ENCODE measurements at regions not wholly inside any gene's neighbourhood (a gene's known extent, or its start where the extent isn't known, plus 50 kb on each side); places are given as distances from the start of the nearest gene placed in this dataset.

DNA sequence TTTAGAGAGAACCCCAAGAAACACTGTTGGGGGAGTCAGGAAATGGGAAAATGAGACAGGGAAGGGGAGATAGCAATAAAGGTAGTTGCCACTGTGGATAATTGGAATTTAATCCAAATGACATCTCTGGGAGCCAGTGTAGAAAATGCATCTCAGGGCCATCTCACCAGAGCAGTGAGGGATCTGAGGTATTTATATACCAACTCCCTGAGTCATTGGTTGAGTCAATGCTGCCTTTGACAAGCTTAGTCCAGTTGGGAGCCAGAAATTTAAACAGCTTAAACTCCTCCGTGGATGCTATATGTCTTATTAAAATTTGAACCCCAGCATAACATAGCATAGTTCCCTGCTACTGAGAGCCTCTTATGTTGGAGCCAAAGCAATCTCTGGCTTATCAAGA, 140.3 kb downstream of the SLC30A10 start:
- H3K27ac ChIP-seq, result no peak overlapping the region
- no peaks in the 10 kb centered on the region for H3K36me3 ChIP-seq (ENCODE audit: insufficient read depth, low read length)
- no peak for TF ChIP-seq POLR2AphosphoS5 (IDR thresholded peaks at IDR 0.05; ENCODE audit: borderline replicate concordance, low read depth, low read length)
- no peak for TF ChIP-seq FOXP2 (optimal IDR thresholded peaks at IDR 0.05; ENCODE audit: control extremely low read depth, extremely low read length, insufficient read depth)
- TF ChIP-seq EZH2 (IDR thresholded peaks at IDR 0.05), result no peak
- no peaks in the 10 kb centered on the region for H3K9me3 ChIP-seq (ENCODE audit: low read depth, low read length)
- no peak for DNase-seq (ENCODE audit: low read depth, low spot score)
- H3K9ac ChIP-seq (ENCODE audit: insufficient read length), result no peak overlapping the region
- no peak overlapping the region for H3K4me3 ChIP-seq

DNA sequence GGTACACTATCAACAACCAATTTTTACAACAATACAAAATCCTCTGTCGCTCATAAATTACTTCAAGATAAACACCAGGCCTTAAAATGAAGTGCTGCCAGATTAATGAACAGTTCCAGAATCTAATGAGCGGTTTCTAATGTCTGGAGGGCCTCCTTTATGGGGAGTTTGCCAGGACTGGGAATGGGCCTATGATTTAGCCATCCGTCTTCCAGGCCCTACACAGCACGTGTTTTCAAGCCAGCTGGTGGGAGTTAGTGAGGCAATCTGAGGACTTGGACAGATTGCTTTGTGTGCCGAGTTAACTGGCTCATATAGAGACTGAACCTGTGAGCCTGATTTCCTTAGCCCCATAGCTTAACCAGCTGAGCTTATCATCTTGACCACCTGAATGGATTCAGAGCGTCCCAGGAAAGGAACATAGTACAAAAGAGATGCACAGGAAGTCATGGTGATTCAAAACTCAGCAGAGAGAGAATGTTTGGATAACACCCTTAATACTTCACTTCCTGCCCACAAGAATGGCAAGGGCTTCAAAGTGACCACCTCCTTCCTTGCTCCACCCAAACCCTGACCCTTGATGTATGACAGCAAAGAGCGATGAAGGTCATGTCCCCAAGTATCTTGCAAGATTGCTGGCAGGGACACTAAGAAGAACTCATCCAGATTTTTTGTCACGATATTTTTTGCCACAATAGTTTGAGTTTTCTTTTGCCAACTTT, 143.5 kb downstream of the SLC30A10 start:
- no peak overlapping the region for H3K4me3 ChIP-seq
- no peaks in the 10 kb centered on the region for H3K36me3 ChIP-seq (ENCODE audit: insufficient read depth, low read length)
- no peak for DNase-seq (ENCODE audit: low read depth, low spot score)
- no peak overlapping the region for H3K9ac ChIP-seq (ENCODE audit: insufficient read length)
- TF ChIP-seq POLR2AphosphoS5 (IDR thresholded peaks at IDR 0.05; ENCODE audit: borderline replicate concordance, low read depth, low read length) (no peak), EZH2 (IDR thresholded peaks at IDR 0.05) (no peak), FOXP2 (optimal IDR thresholded peaks at IDR 0.05; ENCODE audit: control extremely low read depth, extremely low read length, insufficient read depth) (no peak)
- H3K27ac ChIP-seq, result no peak overlapping the region
- no peaks in the 10 kb centered on the region for H3K9me3 ChIP-seq (ENCODE audit: low read depth, low read length)

DNA sequence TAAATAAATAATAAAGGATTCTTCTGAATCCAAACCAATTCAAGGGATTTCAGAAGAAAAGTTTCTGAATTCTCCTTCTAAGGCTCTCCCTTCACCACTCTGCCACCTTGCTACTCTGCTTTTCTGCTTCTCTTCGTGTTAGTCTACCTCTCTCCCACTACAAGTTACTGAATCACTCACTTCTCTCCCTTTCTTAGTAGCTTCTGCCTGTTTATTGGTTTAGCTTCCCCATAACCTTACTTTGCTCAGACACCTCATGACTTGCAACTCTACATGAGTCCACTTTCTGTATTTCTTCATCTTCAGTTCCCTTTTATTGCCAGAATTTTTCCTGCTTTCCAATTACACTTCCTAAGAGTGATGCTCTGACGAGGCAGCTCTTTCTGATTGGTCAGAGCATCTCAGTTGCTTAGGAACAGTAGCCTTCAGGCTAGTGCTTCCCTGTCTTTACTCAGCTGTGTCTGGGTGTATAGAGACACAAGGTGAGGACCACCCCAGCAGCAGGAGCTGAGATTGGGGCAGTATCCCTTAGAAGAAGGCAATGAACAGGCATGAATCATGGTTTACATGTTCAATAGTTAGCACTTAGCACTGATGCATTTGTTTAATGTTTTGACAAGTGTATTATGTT, 144.6 kb downstream of the SLC30A10 start:
- H3K9ac ChIP-seq (ENCODE audit: insufficient read length), result no peak overlapping the region
- H3K9me3 ChIP-seq (ENCODE audit: low read depth, low read length), result no peaks in the 10 kb centered on the region
- no peaks in the 10 kb centered on the region for H3K36me3 ChIP-seq (ENCODE audit: insufficient read depth, low read length)
- no peak for DNase-seq (ENCODE audit: low read depth, low spot score)
- TF ChIP-seq POLR2AphosphoS5 (IDR thresholded peaks at IDR 0.05; ENCODE audit: borderline replicate concordance, low read depth, low read length), result no peak
- TF ChIP-seq FOXP2 (optimal IDR thresholded peaks at IDR 0.05; ENCODE audit: control extremely low read depth, extremely low read length, insufficient read depth), result no peak
- TF ChIP-seq EZH2 (IDR thresholded peaks at IDR 0.05), result no peak
- H3K4me3 ChIP-seq, result no peak overlapping the region
- H3K27ac ChIP-seq, result no peak overlapping the region

DNA sequence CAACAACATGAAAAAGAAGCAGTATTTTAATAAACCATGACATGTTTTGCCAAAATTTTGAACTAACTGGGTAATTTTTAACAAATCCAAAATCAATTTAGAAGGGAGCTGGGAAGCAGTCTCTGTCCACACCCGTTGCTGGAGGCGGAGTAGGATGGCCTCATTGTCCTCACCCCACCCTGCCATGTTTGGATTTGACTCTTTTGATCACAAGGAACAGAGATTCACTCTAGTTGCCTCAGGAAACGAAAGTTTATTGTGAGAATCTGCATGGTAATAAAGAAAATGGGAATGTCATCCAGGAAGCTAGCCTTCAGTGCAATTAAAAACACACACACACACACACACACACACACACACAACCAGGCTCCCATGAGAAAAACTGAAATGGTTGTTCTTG, 145.4 kb downstream of the SLC30A10 start:
- DNase-seq (ENCODE audit: low read depth, low spot score), result no peak
- no peaks in the 10 kb centered on the region for H3K9me3 ChIP-seq (ENCODE audit: low read depth, low read length)
- no peak overlapping the region for H3K9ac ChIP-seq (ENCODE audit: insufficient read length)
- H3K36me3 ChIP-seq (ENCODE audit: insufficient read depth, low read length), result no peaks in the 10 kb centered on the region
- TF ChIP-seq FOXP2 (optimal IDR thresholded peaks at IDR 0.05; ENCODE audit: control extremely low read depth, extremely low read length, insufficient read depth) (no peak), EZH2 (IDR thresholded peaks at IDR 0.05) (no peak), POLR2AphosphoS5 (IDR thresholded peaks at IDR 0.05; ENCODE audit: borderline replicate concordance, low read depth, low read length) (no peak)
- no peak overlapping the region for H3K4me3 ChIP-seq
- H3K27ac ChIP-seq, result no peak overlapping the region

DNA sequence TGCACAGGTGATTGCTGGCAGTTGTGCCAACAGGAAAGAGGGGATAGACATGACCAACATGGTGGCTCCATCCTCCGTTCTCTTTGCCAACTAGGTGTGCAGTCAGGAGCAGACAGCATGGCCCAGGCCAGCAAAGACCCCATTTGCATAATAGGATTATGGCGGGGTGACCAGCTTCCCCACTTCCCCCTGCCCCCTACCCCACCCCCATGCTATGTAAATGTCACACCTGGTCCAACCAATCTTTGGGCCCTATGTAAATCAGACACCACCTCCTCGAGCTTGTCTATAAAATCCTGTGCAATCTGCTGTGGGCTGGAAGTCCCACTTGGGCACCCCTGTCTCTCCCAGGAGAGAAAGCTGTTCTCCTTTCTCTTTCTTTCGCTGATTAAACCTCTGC, 146.0 kb downstream of the SLC30A10 start:
- DNase-seq (ENCODE audit: low read depth, low spot score), result no peak
- H3K9ac ChIP-seq (ENCODE audit: insufficient read length), result no peak overlapping the region
- H3K27ac ChIP-seq, result no peak overlapping the region
- no peaks in the 10 kb centered on the region for H3K36me3 ChIP-seq (ENCODE audit: insufficient read depth, low read length)
- TF ChIP-seq POLR2AphosphoS5 (IDR thresholded peaks at IDR 0.05; ENCODE audit: borderline replicate concordance, low read depth, low read length) (no peak), EZH2 (IDR thresholded peaks at IDR 0.05) (no peak), FOXP2 (optimal IDR thresholded peaks at IDR 0.05; ENCODE audit: control extremely low read depth, extremely low read length, insufficient read depth) (no peak)
- no peak overlapping the region for H3K4me3 ChIP-seq
- H3K9me3 ChIP-seq (ENCODE audit: low read depth, low read length), result no peaks in the 10 kb centered on the region

DNA sequence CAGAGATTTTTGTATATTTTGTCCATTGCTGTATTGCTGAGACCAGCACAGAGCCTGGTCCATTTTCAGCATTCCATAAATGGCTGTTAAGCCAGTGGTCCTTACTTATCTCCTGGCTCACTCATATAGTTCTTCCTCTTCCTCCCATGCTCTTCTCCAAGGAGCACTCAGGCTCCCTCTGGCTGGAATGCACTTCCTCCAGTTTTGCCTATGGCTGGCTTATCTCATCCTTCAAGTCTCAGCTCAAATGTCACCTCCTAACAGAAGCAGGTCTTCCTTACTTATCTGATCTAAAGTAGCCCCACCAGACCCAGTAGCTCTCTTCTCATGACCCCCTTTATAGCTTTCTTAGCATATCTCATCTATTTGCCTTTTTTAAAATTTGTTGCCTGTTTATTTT, 146.9 kb downstream of the SLC30A10 start:
- Histone ChIP-seq H3K4me3 (no peak overlapping the region), H3K9ac (ENCODE audit: insufficient read length) (no peak overlapping the region), H3K9me3 (ENCODE audit: low read depth, low read length) (no peaks in the 10 kb centered on the region), H3K27ac (no peak overlapping the region), H3K36me3 (ENCODE audit: insufficient read depth, low read length) (no peaks in the 10 kb centered on the region)
- no peak for DNase-seq (ENCODE audit: low read depth, low spot score)
- TF ChIP-seq POLR2AphosphoS5 (IDR thresholded peaks at IDR 0.05; ENCODE audit: borderline replicate concordance, low read depth, low read length), result no peak
- no peak for TF ChIP-seq FOXP2 (optimal IDR thresholded peaks at IDR 0.05; ENCODE audit: control extremely low read depth, extremely low read length, insufficient read depth)
- no peak for TF ChIP-seq EZH2 (IDR thresholded peaks at IDR 0.05)

DNA sequence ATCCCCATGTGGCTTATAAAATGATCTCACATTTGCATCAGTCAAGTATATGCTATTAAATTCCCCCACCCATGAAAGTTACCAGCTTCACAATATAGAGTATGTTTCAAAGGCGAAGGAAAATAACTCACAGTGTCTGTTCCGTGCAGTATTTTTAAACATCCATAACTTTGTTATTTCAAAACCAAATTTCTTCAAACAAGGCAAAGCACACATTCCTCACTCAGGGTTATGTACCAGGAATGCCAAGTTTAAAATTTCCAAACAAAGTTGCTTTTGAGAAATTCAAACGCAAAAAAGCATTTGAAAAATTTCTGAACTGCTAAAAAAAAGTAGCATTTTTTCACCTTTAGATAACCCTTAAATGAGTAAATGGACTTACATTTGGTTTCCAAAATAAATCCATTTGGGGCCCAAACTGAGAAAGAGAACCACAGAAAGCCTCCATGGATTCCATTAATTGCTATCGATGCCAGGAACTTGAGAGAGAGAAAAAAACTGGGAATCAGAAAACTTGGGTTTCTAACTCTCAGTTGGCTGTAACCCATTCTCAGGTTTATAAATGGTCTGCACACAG, 149.5 kb downstream of the SLC30A10 start:
- H3K9ac ChIP-seq (ENCODE audit: insufficient read length), result no peak overlapping the region
- H3K36me3 ChIP-seq (ENCODE audit: insufficient read depth, low read length), result no peaks in the 10 kb centered on the region
- TF ChIP-seq FOXP2 (optimal IDR thresholded peaks at IDR 0.05; ENCODE audit: control extremely low read depth, extremely low read length, insufficient read depth) (no peak), POLR2AphosphoS5 (IDR thresholded peaks at IDR 0.05; ENCODE audit: borderline replicate concordance, low read depth, low read length) (no peak), EZH2 (IDR thresholded peaks at IDR 0.05) (no peak)
- H3K4me3 ChIP-seq, result no peak overlapping the region
- DNase-seq (ENCODE audit: low read depth, low spot score), result no peak
- H3K27ac ChIP-seq, result no peak overlapping the region
- no peaks in the 10 kb centered on the region for H3K9me3 ChIP-seq (ENCODE audit: low read depth, low read length)

DNA sequence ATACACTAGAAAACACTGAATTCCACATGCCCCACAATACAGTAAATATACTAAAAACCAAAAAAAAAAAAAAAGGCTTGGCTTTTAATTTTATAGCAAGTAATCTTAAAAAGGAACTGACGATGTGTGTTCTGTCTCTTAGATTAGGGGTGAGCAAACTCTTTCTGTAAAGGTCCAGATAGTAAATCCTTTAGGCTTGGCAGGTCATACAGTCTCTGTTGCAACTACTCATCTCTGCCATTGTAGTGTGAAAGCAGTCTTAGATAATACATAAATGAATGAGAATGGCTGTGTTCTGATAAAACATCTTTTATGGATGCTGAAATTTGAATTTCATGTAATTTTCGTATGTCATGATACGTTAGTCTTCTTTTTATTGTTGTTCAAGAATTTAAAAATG, 150.2 kb downstream of the SLC30A10 start:
- H3K9ac ChIP-seq (ENCODE audit: insufficient read length), result no peak overlapping the region
- no peaks in the 10 kb centered on the region for H3K36me3 ChIP-seq (ENCODE audit: insufficient read depth, low read length)
- H3K27ac ChIP-seq, result no peak overlapping the region

More for the DNA sequence above, 150.2 kb downstream of the SLC30A10 start:
- TF ChIP-seq EZH2 (IDR thresholded peaks at IDR 0.05) (no peak), FOXP2 (optimal IDR thresholded peaks at IDR 0.05; ENCODE audit: control extremely low read depth, extremely low read length, insufficient read depth) (no peak), POLR2AphosphoS5 (IDR thresholded peaks at IDR 0.05; ENCODE audit: borderline replicate concordance, low read depth, low read length) (no peak)
- no peak for DNase-seq (ENCODE audit: low read depth, low spot score)
- H3K9me3 ChIP-seq (ENCODE audit: low read depth, low read length), result no peaks in the 10 kb centered on the region
- no peak overlapping the region for H3K4me3 ChIP-seq
